ENCODE measurements at regions not wholly inside any gene's neighbourhood (a gene's known extent, or its start where the extent isn't known, plus 50 kb on each side); places are given as distances from the start of the nearest gene placed in this dataset.

- Histone ChIP-seq H3K9ac (no peak overlapping the region), H3K36me3 (ENCODE audit: control insufficient read depth, insufficient read depth, low read length) (no peaks in the 10 kb centered on the region), H3K9me3 (ENCODE audit: control insufficient read depth, low read length) (no peaks in the 10 kb centered on the region), H2AFZ (no peak overlapping the region), H3K27ac (no peak overlapping the region), H3K79me2 (no peaks in the 10 kb centered on the region), H3K4me3 (ENCODE audit: low read depth, low read length) (no peak overlapping the region), H3K4me1 (no peaks in the 10 kb centered on the region), H3K4me2 (ENCODE audit: low read length) (no peak overlapping the region), H3K27me3 (ENCODE audit: control insufficient read depth, insufficient read depth, low read length) (no peaks in the 10 kb centered on the region)
- TF ChIP-seq CTCF (IDR thresholded peaks at IDR 0.05) = no peak
Measured at GRCh38 chr1:4118746-4119515, 218.9 kb upstream of the C1orf174 start.

- no peak overlapping the region for H2AFZ ChIP-seq
- H3K4me2 ChIP-seq (ENCODE audit: low read length) = no peak overlapping the region
- H3K27me3 ChIP-seq (ENCODE audit: control insufficient read depth, insufficient read depth, low read length) = no peaks in the 10 kb centered on the region
- H3K9ac ChIP-seq = no peak overlapping the region
- H3K4me1 ChIP-seq = no peaks in the 10 kb centered on the region
- H3K79me2 ChIP-seq = no peaks in the 10 kb centered on the region
- no peaks in the 10 kb centered on the region for H3K36me3 ChIP-seq (ENCODE audit: control insufficient read depth, insufficient read depth, low read length)
- H3K4me3 ChIP-seq (ENCODE audit: low read depth, low read length) = no peak overlapping the region
- no peak overlapping the region for H3K27ac ChIP-seq
- TF ChIP-seq CTCF (IDR thresholded peaks at IDR 0.05) = no peak
- H3K9me3 ChIP-seq (ENCODE audit: control insufficient read depth, low read length) = no peaks in the 10 kb centered on the region
Measured at GRCh38 chr1:4119516-4120220, 219.6 kb upstream of the C1orf174 start.

DNA sequence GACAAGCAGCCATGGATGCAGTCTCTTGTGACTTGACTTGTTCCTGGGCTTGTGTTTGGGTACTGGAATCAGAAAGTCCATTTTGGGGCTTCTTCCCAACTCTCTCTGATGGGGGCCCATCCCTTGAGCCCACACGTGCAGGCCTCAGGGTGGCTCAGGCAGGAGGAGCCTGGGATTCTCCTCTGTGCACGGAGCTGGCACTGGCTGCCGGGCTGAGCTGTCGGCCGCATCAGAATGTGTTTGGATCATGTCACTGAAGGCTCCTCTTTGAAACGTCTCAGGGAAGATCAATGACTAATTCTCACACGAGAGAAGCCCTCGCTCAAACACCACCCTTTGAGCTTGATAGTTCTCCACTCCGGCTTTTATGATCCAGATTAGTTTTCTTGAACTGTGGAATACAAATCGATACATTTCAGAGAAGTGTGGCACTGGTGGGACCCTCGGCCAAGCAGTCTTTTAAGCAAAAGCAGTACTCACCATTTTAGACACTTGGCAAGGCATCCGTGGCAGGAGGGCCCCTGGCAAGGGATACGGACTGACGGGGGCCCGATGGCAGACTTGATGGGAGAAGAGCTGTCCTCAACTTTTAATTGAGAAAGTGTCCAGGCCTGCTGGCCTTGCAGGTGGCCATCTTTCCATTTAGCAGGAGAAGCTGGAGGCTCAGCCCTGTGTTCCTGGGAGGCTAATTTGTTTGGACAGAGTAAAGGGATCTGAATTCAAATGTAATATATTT, 220.7 kb upstream of the C1orf174 start:
- Histone ChIP-seq H3K27me3 (ENCODE audit: control insufficient read depth, insufficient read depth, low read length) (no peaks in the 10 kb centered on the region), H3K4me3 (ENCODE audit: low read depth, low read length) (no peak overlapping the region), H3K9me3 (ENCODE audit: control insufficient read depth, low read length) (no peaks in the 10 kb centered on the region), H3K9ac (no peak overlapping the region), H3K27ac (no peak overlapping the region), H3K36me3 (ENCODE audit: control insufficient read depth, insufficient read depth, low read length) (no peaks in the 10 kb centered on the region), H2AFZ (no peak overlapping the region), H3K4me1 (no peaks in the 10 kb centered on the region), H3K79me2 (no peaks in the 10 kb centered on the region), H3K4me2 (ENCODE audit: low read length) (no peak overlapping the region)
- TF ChIP-seq CTCF (IDR thresholded peaks at IDR 0.05) = no peak

DNA sequence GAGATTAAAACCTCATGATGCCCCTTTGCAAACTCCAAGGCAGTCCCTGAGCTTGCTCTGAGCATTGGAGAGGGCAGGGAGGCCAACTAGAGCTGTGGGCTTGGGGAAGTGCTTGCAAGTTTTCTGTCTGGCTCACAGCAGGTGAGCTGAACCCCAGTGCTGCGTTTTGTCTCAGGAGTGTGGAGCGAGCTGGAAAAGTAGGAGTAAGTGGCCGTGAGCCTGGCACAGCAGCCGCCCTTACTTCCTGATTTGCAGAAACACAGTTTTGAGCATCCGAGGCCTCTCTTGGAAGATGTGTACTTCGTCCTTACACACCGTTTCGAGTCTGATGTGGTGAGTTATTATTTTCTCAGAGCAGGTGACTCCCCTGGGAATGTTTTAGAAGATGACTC, 221.2 kb upstream of the C1orf174 start:
- Histone ChIP-seq H3K4me1 (no peaks in the 10 kb centered on the region), H3K79me2 (no peaks in the 10 kb centered on the region), H2AFZ (no peak overlapping the region), H3K27ac (no peak overlapping the region), H3K9me3 (ENCODE audit: control insufficient read depth, low read length) (no peaks in the 10 kb centered on the region), H3K27me3 (ENCODE audit: control insufficient read depth, insufficient read depth, low read length) (no peaks in the 10 kb centered on the region), H3K9ac (no peak overlapping the region), H3K36me3 (ENCODE audit: control insufficient read depth, insufficient read depth, low read length) (no peaks in the 10 kb centered on the region), H3K4me2 (ENCODE audit: low read length) (no peak overlapping the region), H3K4me3 (ENCODE audit: low read depth, low read length) (no peak overlapping the region)
- no peak for TF ChIP-seq CTCF (IDR thresholded peaks at IDR 0.05)

Measured in parathyroid adenoma (tissue), 2 donors.